Progenitor cell of endocrine pancreas (in vitro differentiated cells): ENCODE measurements at regions not wholly inside any gene's neighbourhood (a gene's known extent, or its start where the extent isn't known, plus 50 kb on each side); places are given as distances from the start of the nearest gene placed in this dataset.

Experiments used
- DNase-seq: peaks from one replicate; pipeline ENCODE4 v3.0.0; 2021; ENCODE audit warnings: low spot score; ENCODE audit not compliant: unreplicated experiment
- H3K27ac Mint-ChIP-seq: 2 replicates; pipeline ENCODE4 v1.8.0; 2021; ENCODE audit warnings: mild to moderate bottlenecking, moderate library complexity, mixed read lengths
- H3K27me3 Mint-ChIP-seq: 2 replicates; pipeline ENCODE4 v1.8.0; 2021; ENCODE audit warnings: mixed read lengths
- H3K36me3 Mint-ChIP-seq: 2 replicates; pipeline ENCODE4 v1.8.0; 2022; ENCODE audit warnings: mixed read lengths; ENCODE audit not compliant: insufficient read depth
- H3K4me1 Mint-ChIP-seq: 2 replicates; pipeline ENCODE4 v1.8.0; 2021; ENCODE audit warnings: low read depth, mixed read lengths
- H3K4me3 Mint-ChIP-seq: 2 replicates; pipeline ENCODE4 v1.8.0; 2021; ENCODE audit warnings: low read depth, mild to moderate bottlenecking, moderate library complexity, mixed read lengths
- H3K9me3 Mint-ChIP-seq: 2 replicates; pipeline ENCODE4 v1.8.0; 2021; ENCODE audit warnings: low read depth, mixed read lengths
- TF ChIP-seq, protein P1 (sequence below): fragments of 200-600 bp; sonication (generic); IDR thresholded peaks from one replicate; pipeline ENCODE4 v1.5.0; 2021; ENCODE audit warnings: antibody characterized with exemption, mild to moderate bottlenecking; ENCODE audit not compliant: unreplicated experiment

DNA sequence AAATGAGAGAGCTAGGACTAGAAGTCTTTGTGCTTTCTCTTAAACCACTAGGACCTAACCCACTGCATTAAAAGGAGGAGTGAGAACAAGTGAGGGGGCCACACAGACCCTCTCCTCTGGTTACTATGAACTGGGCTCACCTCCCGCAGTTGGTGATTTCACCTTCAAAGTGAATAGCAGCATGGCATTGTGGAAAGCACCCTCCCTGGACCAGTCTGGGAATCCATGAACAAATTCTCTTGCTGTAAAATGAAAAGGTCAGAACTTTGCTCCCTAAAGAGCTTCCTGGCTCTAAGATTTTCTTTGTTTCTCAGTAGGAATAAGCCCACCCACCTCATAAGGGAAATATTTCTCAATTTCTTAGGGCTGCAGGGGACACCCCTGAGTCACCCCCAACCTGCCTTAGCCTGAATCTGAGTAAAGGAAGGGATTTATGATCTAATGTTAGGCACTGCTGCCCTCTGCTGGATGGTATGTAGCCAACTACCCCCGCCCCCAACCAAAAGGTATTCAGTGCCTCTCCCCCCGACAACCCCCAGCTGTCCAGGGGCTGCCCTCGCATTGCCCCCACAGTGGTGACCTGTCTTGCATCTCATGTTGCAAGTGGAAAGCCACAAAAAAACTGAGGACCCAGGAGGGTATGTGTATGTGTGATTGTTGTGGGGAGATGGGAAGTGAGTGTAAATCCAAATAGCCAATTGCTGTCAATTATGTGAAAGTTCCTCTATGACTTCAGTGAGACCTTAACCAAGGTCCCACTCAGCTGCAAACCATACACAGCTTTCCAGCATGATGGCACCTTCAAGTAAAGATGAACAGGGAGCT, 230.9 kb upstream of the SLC14A2 start:
- H3K4me1 Mint-ChIP-seq = peaks cover 11% of the 10 kb centered on the region
- DNase-seq = peak; percentile 51
- peak overlapping the region; percentile 5 for H3K27ac Mint-ChIP-seq
- H3K9me3 Mint-ChIP-seq = peaks cover 3% of the 10 kb centered on the region
- no peak overlapping the region for H3K4me3 Mint-ChIP-seq
- H3K36me3 Mint-ChIP-seq = peaks cover 1% of the 10 kb centered on the region
- peaks cover 81% of the 10 kb centered on the region for H3K27me3 Mint-ChIP-seq
- TF ChIP-seq, protein P1, sequence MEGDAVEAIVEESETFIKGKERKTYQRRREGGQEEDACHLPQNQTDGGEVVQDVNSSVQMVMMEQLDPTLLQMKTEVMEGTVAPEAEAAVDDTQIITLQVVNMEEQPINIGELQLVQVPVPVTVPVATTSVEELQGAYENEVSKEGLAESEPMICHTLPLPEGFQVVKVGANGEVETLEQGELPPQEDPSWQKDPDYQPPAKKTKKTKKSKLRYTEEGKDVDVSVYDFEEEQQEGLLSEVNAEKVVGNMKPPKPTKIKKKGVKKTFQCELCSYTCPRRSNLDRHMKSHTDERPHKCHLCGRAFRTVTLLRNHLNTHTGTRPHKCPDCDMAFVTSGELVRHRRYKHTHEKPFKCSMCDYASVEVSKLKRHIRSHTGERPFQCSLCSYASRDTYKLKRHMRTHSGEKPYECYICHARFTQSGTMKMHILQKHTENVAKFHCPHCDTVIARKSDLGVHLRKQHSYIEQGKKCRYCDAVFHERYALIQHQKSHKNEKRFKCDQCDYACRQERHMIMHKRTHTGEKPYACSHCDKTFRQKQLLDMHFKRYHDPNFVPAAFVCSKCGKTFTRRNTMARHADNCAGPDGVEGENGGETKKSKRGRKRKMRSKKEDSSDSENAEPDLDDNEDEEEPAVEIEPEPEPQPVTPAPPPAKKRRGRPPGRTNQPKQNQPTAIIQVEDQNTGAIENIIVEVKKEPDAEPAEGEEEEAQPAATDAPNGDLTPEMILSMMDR = peak; percentile 86

DNA sequence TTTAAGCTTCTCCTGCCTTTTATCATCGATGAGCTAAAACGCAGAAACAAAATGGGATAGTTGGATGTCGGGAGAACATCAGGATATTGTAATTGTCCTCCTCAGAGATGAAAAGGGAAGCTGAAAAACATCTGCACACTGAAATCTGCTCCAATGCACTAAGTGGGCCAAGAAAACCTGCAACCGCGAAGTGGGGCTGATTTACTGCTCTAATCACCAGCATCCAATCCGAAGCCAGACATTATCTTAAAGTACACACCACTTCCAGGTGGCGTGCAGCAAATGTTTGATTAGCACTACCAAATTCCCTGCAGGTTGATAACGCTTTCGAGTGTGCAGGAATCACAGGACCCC, 230.3 kb upstream of the SLC14A2 start:
- Mint-ChIP-seq H3K9me3 (no peaks in the 10 kb centered on the region), H3K4me3 (no peak overlapping the region), H3K27me3 (peaks cover 81% of the 10 kb centered on the region), H3K4me1 (peaks cover 11% of the 10 kb centered on the region), H3K36me3 (no peaks in the 10 kb centered on the region), H3K27ac (no peak overlapping the region)
- TF ChIP-seq, protein P1 = no peak
- DNase-seq = no peak

DNA sequence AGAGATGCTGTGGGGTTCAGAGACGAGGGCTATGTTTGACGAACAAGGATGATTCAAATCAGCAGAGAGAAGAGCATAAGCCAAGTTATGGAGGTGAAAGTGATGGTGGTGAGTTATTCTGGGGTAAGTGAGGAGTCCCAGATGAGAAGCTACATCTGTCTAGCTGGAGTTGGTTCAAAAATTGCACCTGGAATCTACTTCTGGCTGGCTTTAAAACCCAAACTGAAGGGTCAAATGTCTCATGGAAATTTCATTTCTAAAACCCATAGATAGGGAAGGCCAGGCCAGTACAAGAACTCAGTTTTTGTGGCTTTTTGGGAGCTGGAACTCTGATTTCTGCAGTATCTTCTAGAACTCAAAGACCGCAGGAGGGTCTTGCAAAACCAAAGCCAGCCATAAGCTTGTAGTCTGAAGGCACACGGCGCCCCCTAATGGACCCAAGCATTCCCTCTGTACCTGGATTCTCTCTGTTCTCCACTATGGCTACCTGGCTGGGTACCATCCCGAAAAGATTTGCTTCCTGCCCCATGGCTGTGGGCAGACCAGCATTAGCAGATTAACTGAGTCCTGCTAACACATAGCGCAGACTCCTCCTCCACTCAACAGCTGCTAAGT, 229.1 kb upstream of the SLC14A2 start:
- Mint-ChIP-seq H3K27me3 (peaks cover 76% of the 10 kb centered on the region), H3K27ac (no peak overlapping the region), H3K9me3 (no peaks in the 10 kb centered on the region), H3K36me3 (no peaks in the 10 kb centered on the region), H3K4me1 (peaks cover 11% of the 10 kb centered on the region), H3K4me3 (no peak overlapping the region)
- TF ChIP-seq, protein P1 = peak; percentile 76
- peak; percentile 34 for DNase-seq

DNA sequence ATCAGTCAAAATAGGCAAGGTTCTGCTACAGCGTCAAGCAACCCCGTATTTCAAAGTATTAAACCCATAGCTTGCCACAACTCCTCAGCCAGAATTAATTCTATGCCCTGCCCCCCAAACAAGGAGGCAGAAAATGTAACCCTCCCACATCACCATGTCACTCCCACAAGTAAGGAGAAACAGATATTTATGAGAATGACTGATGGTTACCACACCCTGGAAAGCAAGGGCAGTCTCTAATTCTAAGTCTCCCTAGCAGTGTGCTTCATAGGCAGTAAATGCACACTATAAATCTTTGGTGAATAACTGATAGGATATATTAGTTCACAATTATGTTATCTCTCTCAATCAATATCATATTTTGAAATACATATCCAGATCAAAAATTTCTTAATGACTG, 228.0 kb upstream of the SLC14A2 start:
- TF ChIP-seq, protein P1 = no peak
- no peak for DNase-seq

DNA sequence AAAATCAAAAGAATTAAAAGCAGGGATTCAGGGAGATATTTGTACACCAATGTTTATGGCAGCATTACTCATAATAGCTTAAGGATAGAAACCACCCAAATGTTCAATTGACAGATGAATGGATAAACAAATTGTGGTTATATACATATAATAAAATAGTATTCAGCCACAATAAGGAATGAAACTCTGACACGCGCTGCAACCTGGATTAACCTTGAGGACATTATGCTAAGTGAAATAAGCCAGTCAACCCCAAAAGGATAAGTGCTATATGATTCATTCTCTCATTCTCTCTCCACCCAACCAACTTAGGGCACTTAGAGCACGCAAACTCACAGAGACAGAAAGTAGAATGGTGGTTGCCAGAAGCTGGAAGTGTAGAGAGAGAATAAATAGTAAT, 216.8 kb upstream of the SLC14A2 start:
- TF ChIP-seq, protein P1 = no peak
- no peaks in the 10 kb centered on the region for H3K36me3 Mint-ChIP-seq
- H3K4me3 Mint-ChIP-seq = no peak overlapping the region
- no peaks in the 10 kb centered on the region for H3K4me1 Mint-ChIP-seq
- H3K27me3 Mint-ChIP-seq = peaks cover 7% of the 10 kb centered on the region
- no peak for DNase-seq
- H3K27ac Mint-ChIP-seq = no peak overlapping the region
- H3K9me3 Mint-ChIP-seq = no peaks in the 10 kb centered on the region

More for the DNA sequence above, 228.0 kb upstream of the SLC14A2 start:
- peaks cover 11% of the 10 kb centered on the region for H3K4me1 Mint-ChIP-seq
- no peak overlapping the region for H3K4me3 Mint-ChIP-seq
- H3K36me3 Mint-ChIP-seq = no peaks in the 10 kb centered on the region
- no peaks in the 10 kb centered on the region for H3K9me3 Mint-ChIP-seq
- H3K27me3 Mint-ChIP-seq = peaks cover 67% of the 10 kb centered on the region
- H3K27ac Mint-ChIP-seq = no peak overlapping the region
